Activated naive CD8-positive, alpha-beta T cell (primary cell): ENCODE measurements at regions not wholly inside any gene's neighbourhood (a gene's known extent, or its start where the extent isn't known, plus 50 kb on each side); places are given as distances from the start of the nearest gene placed in this dataset.
"Not testable (repeated sequence)": the region's sequence is repeated elsewhere in the genome, so short reads cannot be mapped to it uniquely, and the experiment has no call there.

Experiments
- H3K27ac Mint-ChIP-seq: one replicate; pipeline ENCODE4 v1.8.0; 2021; ENCODE audit warnings: mixed read lengths
- H3K27me3 Mint-ChIP-seq: one replicate; pipeline ENCODE4 v1.8.0; 2021; ENCODE audit warnings: mixed read lengths
- H3K36me3 Mint-ChIP-seq: one replicate; pipeline ENCODE4 v1.8.0; 2021; ENCODE audit warnings: mixed read lengths
- H3K4me1 Mint-ChIP-seq: one replicate; pipeline ENCODE4 v1.8.0; 2021; ENCODE audit warnings: low read depth, mixed read lengths
- H3K4me3 Mint-ChIP-seq: one replicate; pipeline ENCODE4 v1.8.0; 2021; ENCODE audit warnings: mild to moderate bottlenecking, mixed read lengths
- H3K9me3 Mint-ChIP-seq: one replicate; pipeline ENCODE4 v1.8.0; 2021; ENCODE audit warnings: low read depth, mixed read lengths

DNA sequence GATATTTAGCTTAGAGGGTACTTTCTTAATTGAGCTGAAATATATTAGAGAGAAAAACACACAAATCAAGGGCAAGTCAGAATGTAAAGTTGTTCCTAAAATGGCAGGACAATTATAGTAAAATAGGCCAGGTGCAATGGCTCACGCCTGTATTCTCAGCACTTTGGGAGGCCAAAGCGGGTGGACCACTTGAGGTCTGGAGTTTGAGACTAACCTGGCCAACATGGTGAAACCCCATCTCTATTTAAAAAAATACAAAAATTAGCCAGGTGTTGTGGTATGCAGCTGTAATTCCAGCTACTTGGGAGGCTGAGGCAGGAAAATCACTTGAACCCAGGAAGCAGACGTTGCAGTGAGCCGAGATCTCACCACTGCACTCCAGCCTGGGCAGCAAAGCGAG lies 142.9 kb downstream of the GOLGA6L6 start:
- not testable (repeated sequence) for H3K4me3 Mint-ChIP-seq, H3K9me3 Mint-ChIP-seq, H3K4me1 Mint-ChIP-seq, H3K27ac Mint-ChIP-seq, H3K36me3 Mint-ChIP-seq, H3K27me3 Mint-ChIP-seq

- not testable (repeated sequence) for H3K27me3 Mint-ChIP-seq, H3K4me3 Mint-ChIP-seq, H3K4me1 Mint-ChIP-seq, H3K27ac Mint-ChIP-seq, H3K9me3 Mint-ChIP-seq, H3K36me3 Mint-ChIP-seq
Measured at GRCh38 chr15:20388161-20388560, 153.4 kb downstream of the GOLGA6L6 start.

- H3K27ac Mint-ChIP-seq: no peak overlapping the region
- H3K9me3 Mint-ChIP-seq: no peaks in the 10 kb centered on the region
- H3K27me3 Mint-ChIP-seq: no peaks in the 10 kb centered on the region
- no peak overlapping the region for H3K4me3 Mint-ChIP-seq
- no peaks in the 10 kb centered on the region for H3K4me1 Mint-ChIP-seq
- H3K36me3 Mint-ChIP-seq: no peaks in the 10 kb centered on the region
Measured at GRCh38 chr15:20386198-20386597, 155.4 kb downstream of the GOLGA6L6 start.

DNA sequence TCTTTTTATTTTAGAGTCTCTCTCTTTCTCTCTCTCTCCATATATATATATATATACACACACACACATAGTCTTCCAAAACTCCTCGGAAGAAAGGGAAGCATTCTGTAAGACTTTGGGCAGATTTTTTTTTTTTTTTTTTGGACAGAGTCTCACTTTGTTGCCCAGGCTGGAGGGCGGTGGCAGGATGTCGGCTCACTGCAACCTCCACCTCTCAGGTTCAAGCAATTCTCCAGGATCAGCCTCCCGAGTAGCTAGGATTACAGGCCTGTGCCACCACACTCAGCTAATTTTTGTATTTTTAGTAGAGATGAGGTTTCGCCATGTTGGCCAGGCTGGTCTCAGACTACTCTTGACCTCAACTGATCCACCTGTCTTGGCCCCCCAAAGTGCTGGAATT lies 161.4 kb downstream of the GOLGA6L6 start:
- not testable (repeated sequence) for H3K27ac Mint-ChIP-seq, H3K9me3 Mint-ChIP-seq, H3K27me3 Mint-ChIP-seq, H3K4me1 Mint-ChIP-seq, H3K36me3 Mint-ChIP-seq, H3K4me3 Mint-ChIP-seq

- H3K27ac Mint-ChIP-seq: no peak overlapping the region
- H3K9me3 Mint-ChIP-seq: no peaks in the 10 kb centered on the region
- no peaks in the 10 kb centered on the region for H3K27me3 Mint-ChIP-seq
- no peak overlapping the region for H3K4me3 Mint-ChIP-seq
- no peaks in the 10 kb centered on the region for H3K36me3 Mint-ChIP-seq
- H3K4me1 Mint-ChIP-seq: no peaks in the 10 kb centered on the region
Measured at GRCh38 chr15:20376872-20377271, 164.7 kb downstream of the GOLGA6L6 start.

DNA sequence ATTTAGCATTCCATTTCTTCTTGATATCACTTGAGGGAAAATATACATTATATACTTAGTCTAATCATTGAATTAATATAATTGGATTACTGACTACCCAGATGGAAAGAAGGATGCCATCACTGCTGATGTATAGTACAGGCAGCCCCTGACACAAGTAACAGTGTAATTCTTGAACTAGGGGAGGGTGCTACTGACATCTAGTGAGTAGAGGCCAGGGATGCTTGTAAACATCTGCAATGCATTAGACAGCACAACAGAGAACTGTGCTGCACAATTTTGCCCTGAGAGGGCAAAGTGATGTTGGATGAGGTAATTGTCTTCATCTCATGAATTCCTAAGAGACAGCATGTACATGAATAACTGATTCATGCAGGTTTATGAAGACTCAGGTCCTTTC lies 169.2 kb downstream of the GOLGA6L6 start:
- H3K36me3 Mint-ChIP-seq, H3K27ac Mint-ChIP-seq, H3K9me3 Mint-ChIP-seq, H3K4me1 Mint-ChIP-seq, H3K4me3 Mint-ChIP-seq, H3K27me3 Mint-ChIP-seq: not testable (repeated sequence)

DNA sequence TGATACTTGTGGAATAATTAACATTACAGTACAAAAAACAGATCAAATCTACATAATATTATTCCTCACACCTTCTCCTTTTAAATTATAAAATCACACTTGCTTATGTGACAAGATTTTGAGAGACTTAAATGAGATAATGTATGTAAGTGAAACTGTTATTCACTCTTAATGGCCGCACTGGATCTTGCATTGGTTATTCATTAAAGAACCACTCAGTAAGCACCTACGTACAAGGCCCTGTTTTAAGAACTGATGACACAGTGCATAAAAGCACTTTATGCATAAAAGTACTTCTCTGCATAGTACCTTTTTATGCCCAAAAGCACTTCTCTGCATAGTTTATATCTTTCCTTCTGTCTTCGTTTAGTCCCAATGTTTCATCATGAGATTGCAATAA lies 172.1 kb downstream of the GOLGA6L6 start:
- no peaks in the 10 kb centered on the region for H3K4me1 Mint-ChIP-seq
- no peaks in the 10 kb centered on the region for H3K27me3 Mint-ChIP-seq
- no peaks in the 10 kb centered on the region for H3K9me3 Mint-ChIP-seq

GRCh38 chr15:20368974-20369373 lies 172.6 kb downstream of the GOLGA6L6 start:
- no peak overlapping the region for H3K27ac Mint-ChIP-seq
- H3K9me3 Mint-ChIP-seq: no peaks in the 10 kb centered on the region
- no peaks in the 10 kb centered on the region for H3K36me3 Mint-ChIP-seq
- H3K4me3 Mint-ChIP-seq: no peak overlapping the region
- H3K4me1 Mint-ChIP-seq: no peaks in the 10 kb centered on the region
- no peaks in the 10 kb centered on the region for H3K27me3 Mint-ChIP-seq

More for the DNA sequence above, 172.1 kb downstream of the GOLGA6L6 start:
- Mint-ChIP-seq H3K27ac (no peak overlapping the region), H3K36me3 (no peaks in the 10 kb centered on the region), H3K4me3 (no peak overlapping the region)

GRCh38 chr15:20367093-20367492 lies 174.5 kb downstream of the GOLGA6L6 start:
- no peaks in the 10 kb centered on the region for H3K4me1 Mint-ChIP-seq
- H3K4me3 Mint-ChIP-seq: no peak overlapping the region
- no peak overlapping the region for H3K27ac Mint-ChIP-seq
- no peaks in the 10 kb centered on the region for H3K9me3 Mint-ChIP-seq
- H3K27me3 Mint-ChIP-seq: no peaks in the 10 kb centered on the region
- H3K36me3 Mint-ChIP-seq: no peaks in the 10 kb centered on the region

DNA sequence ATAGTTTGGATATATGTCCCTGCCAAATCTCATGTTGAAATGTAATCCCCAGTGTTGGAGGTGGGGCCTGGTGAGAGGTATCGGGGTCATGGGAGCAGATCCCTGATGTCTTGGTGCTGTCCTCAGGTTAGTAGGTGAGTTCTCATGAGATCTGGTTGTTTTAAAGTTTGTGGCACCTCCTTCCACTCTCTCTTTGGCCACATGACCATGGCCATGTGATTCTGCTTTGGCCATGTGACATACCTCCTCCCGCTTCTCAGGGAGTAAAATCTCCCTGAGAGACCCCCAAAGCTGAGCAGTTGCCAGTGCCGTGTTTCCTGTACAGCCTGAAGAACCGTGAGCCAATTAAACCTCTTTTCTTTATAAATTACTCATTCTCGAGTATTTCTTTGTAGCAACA lies 178.0 kb downstream of the GOLGA6L6 start:
- not testable (repeated sequence) for H3K4me3 Mint-ChIP-seq, H3K4me1 Mint-ChIP-seq, H3K27me3 Mint-ChIP-seq

GRCh38 chr15:20361091-20361490 lies 180.5 kb downstream of the GOLGA6L6 start:
- H3K4me3 Mint-ChIP-seq: no peak overlapping the region
- H3K9me3 Mint-ChIP-seq: no peaks in the 10 kb centered on the region
- H3K4me1 Mint-ChIP-seq: peaks cover 3% of the 10 kb centered on the region
- no peaks in the 10 kb centered on the region for H3K27me3 Mint-ChIP-seq
- no peaks in the 10 kb centered on the region for H3K36me3 Mint-ChIP-seq
- H3K27ac Mint-ChIP-seq: no peak overlapping the region

More for the DNA sequence above, 178.0 kb downstream of the GOLGA6L6 start:
- not testable (repeated sequence) for H3K27ac Mint-ChIP-seq, H3K36me3 Mint-ChIP-seq, H3K9me3 Mint-ChIP-seq

DNA sequence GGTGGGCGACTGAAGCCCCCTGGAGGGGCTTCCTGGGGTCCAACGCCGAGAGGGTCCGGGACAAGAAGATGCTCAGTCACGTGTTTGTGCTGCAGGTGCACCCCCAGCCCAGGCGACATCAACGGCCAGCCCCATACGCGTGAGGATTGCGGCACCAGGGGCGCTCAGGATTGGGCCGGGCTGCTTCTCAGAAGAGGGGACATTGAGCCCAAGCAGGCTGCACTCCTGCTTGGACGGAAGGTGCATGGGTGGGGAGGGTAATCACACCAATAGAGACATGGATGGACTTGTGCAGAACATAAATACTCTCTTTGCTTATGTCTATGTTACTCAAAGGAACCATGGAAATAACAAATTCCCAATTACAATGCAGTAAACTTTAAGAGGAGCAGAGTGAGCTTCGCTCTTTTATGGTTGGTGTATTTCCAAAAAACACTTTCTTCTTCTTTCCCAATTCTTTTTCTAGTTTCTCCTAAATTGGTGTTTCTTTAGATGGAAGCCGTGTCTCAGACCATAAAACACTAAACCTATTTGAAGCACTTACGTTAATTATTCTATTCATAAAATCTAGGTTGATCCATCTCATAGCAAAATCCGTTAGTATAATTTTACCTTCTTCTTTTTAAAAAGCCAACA lies 182.7 kb downstream of the GOLGA6L6 start:
- Mint-ChIP-seq H3K27ac (no peak overlapping the region), H3K27me3 (no peaks in the 10 kb centered on the region), H3K9me3 (no peaks in the 10 kb centered on the region), H3K4me3 (no peak overlapping the region), H3K4me1 (peaks cover 3% of the 10 kb centered on the region), H3K36me3 (no peaks in the 10 kb centered on the region)

DNA sequence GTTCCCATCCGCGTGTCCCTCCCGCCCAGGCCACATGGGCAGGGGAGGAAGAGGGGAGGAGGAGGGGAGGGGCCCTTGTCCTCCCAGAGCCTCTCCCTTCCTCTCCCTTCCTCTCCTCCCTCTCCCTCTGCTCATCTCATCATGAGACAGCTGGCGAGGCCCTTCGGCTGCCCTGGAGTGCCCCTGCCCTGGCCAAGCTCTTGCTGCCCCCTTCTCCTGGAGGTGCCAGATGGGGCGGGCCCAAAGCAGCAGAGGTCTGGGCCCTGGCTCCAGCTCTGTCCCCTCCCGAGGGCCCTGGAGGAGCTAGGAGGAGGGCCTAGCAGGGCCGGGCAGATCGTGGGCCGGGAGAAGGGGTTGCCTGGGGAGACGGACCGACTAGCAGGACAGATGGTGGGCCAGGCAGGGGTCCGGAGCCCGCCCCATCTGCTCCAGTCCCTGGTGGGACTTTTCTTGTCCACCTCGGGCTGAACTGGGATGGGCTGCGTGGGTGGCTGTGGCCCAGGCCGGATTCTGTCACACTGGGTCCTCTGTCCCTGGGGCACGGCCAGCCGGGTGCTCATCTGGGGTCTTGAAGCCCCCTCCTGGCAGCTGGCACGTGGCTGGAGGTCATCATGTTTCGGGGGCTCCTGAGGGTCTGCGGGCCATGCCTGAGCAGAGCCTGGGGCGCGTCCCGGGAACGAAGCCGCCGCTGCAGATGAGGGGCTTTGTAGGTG lies 183.4 kb downstream of the GOLGA6L6 start:
- Mint-ChIP-seq H3K27ac (no peak overlapping the region), H3K27me3 (no peaks in the 10 kb centered on the region), H3K9me3 (no peaks in the 10 kb centered on the region), H3K4me1 (peaks cover 3% of the 10 kb centered on the region), H3K4me3 (no peak overlapping the region), H3K36me3 (no peaks in the 10 kb centered on the region)

DNA sequence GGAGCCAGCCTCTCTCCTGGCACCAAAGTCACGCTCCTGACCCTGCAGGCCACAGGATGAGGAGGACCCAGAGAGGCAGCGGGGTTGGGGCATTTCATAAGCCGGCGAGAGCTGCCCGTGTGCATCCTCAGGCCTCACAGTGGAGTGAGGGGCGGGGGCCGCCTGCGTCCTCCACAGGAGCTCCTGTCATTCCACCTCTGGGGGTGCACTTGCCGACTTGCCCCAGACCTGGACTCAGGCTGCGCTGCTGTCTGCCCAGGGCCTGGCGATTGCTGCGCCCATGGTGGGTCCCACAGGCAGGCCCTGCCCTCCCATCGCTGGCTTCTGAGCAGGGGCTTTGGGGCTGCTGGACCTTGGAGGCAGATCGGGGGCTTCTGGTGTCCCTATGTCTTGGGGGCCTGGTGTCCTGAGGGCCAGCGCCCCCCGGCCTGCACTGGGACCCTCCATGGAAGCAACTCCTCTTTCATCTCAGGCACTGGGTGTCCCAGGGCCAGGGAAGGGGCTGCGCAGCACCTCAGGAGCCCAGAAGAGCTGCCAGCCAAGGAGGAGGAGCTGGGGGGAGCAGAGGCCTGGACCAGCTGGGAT lies 184.0 kb downstream of the GOLGA6L6 start:
- no peak overlapping the region for H3K27ac Mint-ChIP-seq
- no peaks in the 10 kb centered on the region for H3K9me3 Mint-ChIP-seq
- no peak overlapping the region for H3K4me3 Mint-ChIP-seq

DNA sequence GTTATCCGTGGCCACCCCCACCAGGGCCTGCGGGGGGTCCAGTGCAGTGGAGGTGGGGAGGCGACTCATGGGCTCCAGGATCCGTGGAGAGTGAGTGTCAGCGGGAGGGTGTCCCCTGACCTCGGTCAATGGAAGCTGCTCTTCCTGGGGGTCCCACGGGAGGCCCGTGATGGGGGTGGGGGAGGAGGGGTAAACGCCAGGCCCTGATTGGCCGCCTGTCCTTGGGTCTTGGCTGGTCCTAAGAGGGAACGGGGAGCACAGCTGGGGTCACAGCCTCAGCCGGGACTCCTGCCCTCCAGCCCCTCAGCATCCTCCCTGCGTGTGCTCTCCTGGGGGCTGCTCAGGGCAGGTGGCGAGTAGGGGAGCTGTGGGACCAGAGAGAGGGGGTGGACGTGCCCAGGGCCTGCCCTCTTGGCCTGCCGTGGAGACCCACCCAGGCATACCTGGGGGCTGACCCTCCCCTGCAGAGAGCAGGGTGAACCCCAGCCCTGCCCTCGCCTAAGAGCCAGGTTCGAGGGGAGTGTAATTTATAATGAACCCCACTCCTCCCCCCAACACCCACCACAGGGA lies 184.6 kb downstream of the GOLGA6L6 start:
- peaks cover 3% of the 10 kb centered on the region for H3K4me1 Mint-ChIP-seq
- no peaks in the 10 kb centered on the region for H3K9me3 Mint-ChIP-seq
- no peaks in the 10 kb centered on the region for H3K27me3 Mint-ChIP-seq
- H3K4me3 Mint-ChIP-seq: no peak overlapping the region
- no peaks in the 10 kb centered on the region for H3K36me3 Mint-ChIP-seq
- H3K27ac Mint-ChIP-seq: no peak overlapping the region

More for the DNA sequence above, 184.0 kb downstream of the GOLGA6L6 start:
- Mint-ChIP-seq H3K27me3 (no peaks in the 10 kb centered on the region), H3K36me3 (no peaks in the 10 kb centered on the region), H3K4me1 (peaks cover 3% of the 10 kb centered on the region)
